ENCODE measurements at regions not wholly inside any gene's neighbourhood (a gene's known extent, or its start where the extent isn't known, plus 50 kb on each side); places are given as distances from the start of the nearest gene placed in this dataset.

- no peak for DNase-seq (ENCODE audit: low spot score)
- Histone ChIP-seq H3K4me1 (ENCODE audit: insufficient read depth, poor library complexity, severe bottlenecking) (no peaks in the 10 kb centered on the region), H3K4me3 (ENCODE audit: severe bottlenecking) (no peak overlapping the region), H3K27ac (ENCODE audit: poor library complexity, severe bottlenecking) (no peak overlapping the region), H3K27me3 (ENCODE audit: insufficient read depth, poor library complexity, severe bottlenecking) (peaks cover 12% of the 10 kb centered on the region), H3K36me3 (ENCODE audit: low read depth) (no peaks in the 10 kb centered on the region), H3K9me3 (ENCODE audit: severe bottlenecking) (no peaks in the 10 kb centered on the region)
- TF ChIP-seq CTCF (IDR thresholded peaks at IDR 0.05; ENCODE audit: poor library complexity, severe bottlenecking) = no peak
- no peak for ATAC-seq (ENCODE audit: low read depth)
Measured at GRCh38 chr1:38300616-38301015, 254.0 kb upstream of the POU3F1 start.

DNA sequence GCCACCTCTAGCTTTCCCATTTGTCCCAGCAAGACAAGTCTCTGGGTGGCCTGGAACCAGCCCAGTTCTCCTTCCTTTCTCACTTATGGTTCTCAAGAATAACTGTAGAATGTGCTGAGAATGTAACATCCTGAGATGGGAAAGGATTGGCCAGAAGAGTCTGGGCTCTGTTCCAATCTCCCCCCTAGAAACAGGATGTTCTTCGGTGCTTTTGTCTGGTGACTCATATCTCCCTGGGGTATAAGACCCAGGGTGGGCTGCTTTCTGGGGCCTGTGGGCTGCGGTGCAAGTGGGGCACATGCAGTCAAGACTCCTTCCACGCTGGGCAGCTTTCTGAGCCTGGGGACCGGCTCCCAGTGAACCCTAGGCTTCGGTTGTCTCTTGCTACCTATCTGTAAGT is 251.2 kb upstream of the POU3F1 start:
- Histone ChIP-seq H3K36me3 (ENCODE audit: low read depth) (no peaks in the 10 kb centered on the region), H3K4me3 (ENCODE audit: severe bottlenecking) (no peak overlapping the region), H3K4me1 (ENCODE audit: insufficient read depth, poor library complexity, severe bottlenecking) (no peaks in the 10 kb centered on the region), H3K27ac (ENCODE audit: poor library complexity, severe bottlenecking) (no peak overlapping the region), H3K27me3 (ENCODE audit: insufficient read depth, poor library complexity, severe bottlenecking) (peaks cover 15% of the 10 kb centered on the region), H3K9me3 (ENCODE audit: severe bottlenecking) (no peaks in the 10 kb centered on the region)
- DNase-seq (ENCODE audit: low spot score) (no peak), ATAC-seq (ENCODE audit: low read depth) (no peak)
- TF ChIP-seq CTCF (IDR thresholded peaks at IDR 0.05; ENCODE audit: poor library complexity, severe bottlenecking) = no peak

DNA sequence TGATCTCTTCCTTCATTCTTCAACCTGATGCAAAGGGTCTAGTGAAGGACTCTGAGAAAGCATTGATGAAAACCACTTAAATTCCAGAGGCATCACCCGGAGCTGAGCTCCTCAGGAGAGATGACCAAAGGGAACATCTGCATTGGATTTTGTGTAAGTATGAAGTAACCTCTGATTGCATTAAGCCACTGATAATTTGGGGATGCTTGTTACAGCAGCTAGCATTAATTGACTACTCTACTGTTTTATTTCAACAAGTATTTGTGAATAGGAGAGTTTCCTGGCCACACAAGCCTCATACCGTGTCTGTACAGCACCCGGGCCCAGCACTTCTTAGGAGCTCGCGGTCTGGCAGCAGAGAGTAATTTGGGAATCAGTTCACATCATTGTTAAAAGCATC is 250.7 kb upstream of the POU3F1 start:
- Histone ChIP-seq H3K27me3 (ENCODE audit: insufficient read depth, poor library complexity, severe bottlenecking) (peaks cover 19% of the 10 kb centered on the region), H3K27ac (ENCODE audit: poor library complexity, severe bottlenecking) (no peak overlapping the region), H3K4me3 (ENCODE audit: severe bottlenecking) (no peak overlapping the region), H3K9me3 (ENCODE audit: severe bottlenecking) (no peaks in the 10 kb centered on the region), H3K36me3 (ENCODE audit: low read depth) (no peaks in the 10 kb centered on the region), H3K4me1 (ENCODE audit: insufficient read depth, poor library complexity, severe bottlenecking) (no peaks in the 10 kb centered on the region)
- DNase-seq (ENCODE audit: low spot score) (no peak), ATAC-seq (ENCODE audit: low read depth) (no peak)
- no peak for TF ChIP-seq CTCF (IDR thresholded peaks at IDR 0.05; ENCODE audit: poor library complexity, severe bottlenecking)

DNA sequence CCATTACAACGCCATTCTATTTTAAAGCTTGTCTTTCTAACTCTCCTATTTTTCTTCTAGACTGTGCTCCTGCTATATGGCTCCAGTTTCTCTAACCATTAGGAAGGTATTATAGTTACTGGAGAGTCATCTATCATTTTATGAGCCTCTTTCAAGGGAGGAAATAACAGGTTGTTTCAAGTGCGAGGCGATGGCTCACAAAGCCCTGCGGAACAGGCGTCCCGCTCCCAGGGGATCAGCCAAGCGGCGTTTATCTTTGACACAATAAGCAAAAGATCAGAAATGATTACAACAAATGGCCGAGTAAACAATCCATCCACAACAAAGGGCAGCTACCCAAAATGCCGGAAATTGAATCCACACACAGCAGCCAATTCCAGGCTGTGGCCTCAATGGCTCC is 249.5 kb upstream of the POU3F1 start:
- no peaks in the 10 kb centered on the region for H3K9me3 ChIP-seq (ENCODE audit: severe bottlenecking)

DNA sequence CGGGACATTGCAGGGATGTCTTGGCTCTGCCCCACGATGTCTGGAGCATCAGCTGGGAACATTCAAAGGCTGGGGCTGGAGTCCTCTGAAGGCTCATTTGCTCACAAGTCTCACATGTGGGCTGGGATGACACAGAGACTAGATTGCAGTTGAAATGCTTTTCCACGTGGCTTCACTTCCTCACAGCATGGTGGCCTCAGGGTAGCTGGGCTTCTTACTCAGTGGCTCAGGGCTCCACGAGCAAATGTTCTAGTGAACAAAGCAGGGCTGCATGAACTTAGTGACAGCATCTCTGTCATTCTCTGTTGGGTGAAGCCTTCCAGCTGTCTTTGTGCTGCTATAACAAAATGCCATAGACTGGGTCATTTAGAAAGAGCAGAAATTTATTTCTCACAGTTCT is 247.0 kb upstream of the POU3F1 start:
- no peak overlapping the region for H3K27ac ChIP-seq (ENCODE audit: poor library complexity, severe bottlenecking)
- no peak for ATAC-seq (ENCODE audit: low read depth)
- no peak for TF ChIP-seq CTCF (IDR thresholded peaks at IDR 0.05; ENCODE audit: poor library complexity, severe bottlenecking)
- no peaks in the 10 kb centered on the region for H3K9me3 ChIP-seq (ENCODE audit: severe bottlenecking)
- H3K27me3 ChIP-seq (ENCODE audit: insufficient read depth, poor library complexity, severe bottlenecking) = peaks cover 28% of the 10 kb centered on the region
- no peak overlapping the region for H3K4me3 ChIP-seq (ENCODE audit: severe bottlenecking)
- H3K36me3 ChIP-seq (ENCODE audit: low read depth) = no peaks in the 10 kb centered on the region
- no peak for DNase-seq (ENCODE audit: low spot score)
- no peaks in the 10 kb centered on the region for H3K4me1 ChIP-seq (ENCODE audit: insufficient read depth, poor library complexity, severe bottlenecking)

More for the DNA sequence above, 249.5 kb upstream of the POU3F1 start:
- no peak for DNase-seq (ENCODE audit: low spot score)
- Histone ChIP-seq H3K27ac (ENCODE audit: poor library complexity, severe bottlenecking) (no peak overlapping the region), H3K27me3 (ENCODE audit: insufficient read depth, poor library complexity, severe bottlenecking) (peaks cover 22% of the 10 kb centered on the region), H3K36me3 (ENCODE audit: low read depth) (no peaks in the 10 kb centered on the region), H3K4me3 (ENCODE audit: severe bottlenecking) (no peak overlapping the region), H3K4me1 (ENCODE audit: insufficient read depth, poor library complexity, severe bottlenecking) (no peaks in the 10 kb centered on the region)
- TF ChIP-seq CTCF (IDR thresholded peaks at IDR 0.05; ENCODE audit: poor library complexity, severe bottlenecking) = no peak
- no peak for ATAC-seq (ENCODE audit: low read depth)

All from RWPE2 (cell line).